K562 (cell line): ENCODE measurements at regions not wholly inside any gene's neighbourhood (a gene's known extent, or its start where the extent isn't known, plus 50 kb on each side); places are given as distances from the start of the nearest gene placed in this dataset.

Experiments used
- ATAC-seq: fragments of 200-7000 bp; cut with Tn5 transposase; 3 replicates; pipeline ENCODE4 v1.9.1; 2020; ENCODE audit warnings: moderate library complexity
- BruUV-seq: library from RNA; stranded (reverse); fragments of 400-500 nt; replicated peaks from 2 replicates; lab custom pipeline; 2021; lab: Mats Ljungman, UMichigan
- CTCF ChIA-PET: fragments of 300-600 bp; formaldehyde crosslinking; extraction: SDS; loops from one replicate; lab custom pipeline; 2021; ENCODE audit warnings: low intra/inter-chr PET ratio; lab: Yijun Ruan, JAX
- POLR2A ChIA-PET: fragments of 300-600, 350-650 bp; sonication (Branson Sonifier 250); formaldehyde crosslinking; extraction: SDS; loops from one replicate; lab custom pipeline; 2021; ENCODE audit warnings: antibody characterized with exemption, inconsistent platforms; lab: Yijun Ruan, JAX
- DNase-seq, 4 experiments: peaks; one replicate each; pipeline versions ENCODE4 v3.0.0 to v3.0.0-alpha.2; 2011 to 2018; ENCODE audit warnings: low spot score in 3 of 4, mixed read lengths in 3 of 4; ENCODE audit errors: extremely low read depth in 1 of 4
- FAIRE-seq: peaks from 2 replicates; lab custom pipeline; 2011; peaks lifted over from hg19 to GRCh38; lab: Jason Lieb, UNC
- H2AFZ ChIP-seq: 2 replicates; pipeline ENCODE4 v1.6.0; 2011; ENCODE audit warnings: low read depth, low read length, control low read depth, inconsistent platforms
- H3K27ac ChIP-seq: fragments of 200-600 bp; 3 replicates; pipeline ENCODE4 v1.8.0; 2011; ENCODE audit warnings: low read depth, mild to moderate bottlenecking, control low read depth, inconsistent platforms, low read length, moderate library complexity, mixed read lengths; ENCODE audit errors: extremely low read depth
- H3K27me3 ChIP-seq, 2 experiments: fragments of 300-600 bp in 1 of 2; 2 replicates in 1 of 2; 3 replicates in 1 of 2; pipeline versions ENCODE4 v1.6.0 to v1.8.0; 2011; ENCODE audit warnings: inconsistent platforms in 2 of 2, low read length in 2 of 2, mild to moderate bottlenecking in 1 of 2, mixed read lengths in 1 of 2, moderate library complexity in 1 of 2; ENCODE audit not compliant: control insufficient read depth in 2 of 2, insufficient read depth in 2 of 2
- H3K36me3 ChIP-seq: fragments of 300-600 bp; 3 replicates; pipeline ENCODE4 v1.8.0; 2011; ENCODE audit warnings: mild to moderate bottlenecking, low read length, inconsistent platforms; ENCODE audit not compliant: control insufficient read depth, insufficient read depth
- H3K4me1 ChIP-seq, 2 experiments: fragments of 200-600 bp in 1 of 2; replicated peaks in 1 of 2; 2 replicates in 1 of 2; 3 replicates in 1 of 2; pipeline versions ENCODE4 v1.5.1 to v1.8.0; 2011; ENCODE audit warnings: inconsistent platforms in 2 of 2, low read length in 2 of 2, mild to moderate bottlenecking in 1 of 2, mixed read lengths in 1 of 2, moderate library complexity in 1 of 2; ENCODE audit not compliant: control insufficient read depth in 2 of 2, insufficient read depth in 2 of 2
- H3K4me2 ChIP-seq: 2 replicates; pipeline ENCODE4 v1.6.1; 2011; ENCODE audit warnings: low read length, control low read depth, inconsistent platforms, mixed read lengths; ENCODE audit not compliant: insufficient read depth
- H3K4me3 ChIP-seq: fragments of 200-600 bp; sonication (generic), shearing (Covaris generic); 2 replicates; pipeline ENCODE4 v1.5.1; 2016; ENCODE audit warnings: control low read depth, inconsistent platforms
- H3K79me2 ChIP-seq: fragments of 200-600 bp; 3 replicates; pipeline ENCODE4 v1.8.0; 2011; ENCODE audit warnings: low read length, inconsistent platforms; ENCODE audit not compliant: control insufficient read depth, insufficient read depth
- H3K9ac ChIP-seq, 2 experiments: 2 replicates each; pipeline versions ENCODE4 v1.6.0 to v1.6.1; 2011; ENCODE audit warnings: low read depth in 2 of 2, low read length in 2 of 2, control low read depth in 1 of 2, inconsistent platforms in 1 of 2, mild to moderate bottlenecking in 1 of 2, mixed read lengths in 1 of 2; ENCODE audit not compliant: insufficient read depth in 1 of 2
- H3K9me1 ChIP-seq: one replicate; pipeline ENCODE4 v1.6.0; 2011; ENCODE audit warnings: inconsistent platforms, mild to moderate bottlenecking, low read length, moderate library complexity; ENCODE audit not compliant: control insufficient read depth, insufficient read depth
- H3K9me3 ChIP-seq: replicated peaks from 2 replicates; pipeline ENCODE4 v1.5.1; 2011; ENCODE audit warnings: low read depth, low read length, inconsistent platforms; ENCODE audit not compliant: control insufficient read depth, insufficient read depth
- H4K20me1 ChIP-seq: replicated peaks from 2 replicates; pipeline ENCODE4 v1.6.1; 2011; ENCODE audit warnings: low read length, inconsistent platforms, mixed read lengths; ENCODE audit not compliant: control insufficient read depth, insufficient read depth
- HEY1 ChIP-seq: fragments of 250-450 bp; sonication (Bioruptor Pico); IDR thresholded peaks from 2 replicates; pipeline ENCODE4 v1.5.0; 2020; ENCODE audit warnings: mild to moderate bottlenecking, moderate library complexity, borderline replicate concordance
- ZBTB7A ChIP-seq: IDR thresholded peaks from 2 replicates; pipeline ENCODE4 v1.6.1; 2011; ENCODE audit warnings: low read depth, mild to moderate bottlenecking, low read length, moderate library complexity, borderline replicate concordance; ENCODE audit not compliant: control insufficient read depth
- WGBS: fragments of 100-300 bp; shearing (Covaris generic); methylation state at CpG from one replicate; pipeline ENCODE4 v1.1.6; 2016; ENCODE audit warnings: low coverage, mixed read lengths; ENCODE audit not compliant: insufficient coverage; ENCODE audit errors: missing lambda C conversion rate; 5-methylcytosine and 5-hydroxymethylcytosine counted together
- in situ Hi-C: fragments of 300-500 bp; cut with MboI; formaldehyde crosslinking; loops from 4 replicates; pipeline ENCODE4 v1.15.0; 2018; ENCODE audit warnings: inconsistent platforms, mixed read lengths
- intact Hi-C: fragments of 100-400 bp; cut with micrococcal nuclease; formaldehyde crosslinking; loops from 2 replicates; pipeline ENCODE4 v1.14.2; 2022
- TF ChIP-seq, protein P1 (sequence below): fragments of 450-650 bp; IDR thresholded peaks from one replicate; pipeline ENCODE4 v1.6.1; 2018; ENCODE audit warnings: mild to moderate bottlenecking, moderate library complexity; ENCODE audit not compliant: partially characterized antibody
- TF ChIP-seq, protein P2 (sequence below), 2 experiments: fragments of 150-350 bp in 1 of 2; IDR thresholded peaks; 2 replicates each; pipeline ENCODE4 v1.6.1; 2012 to 2016; ENCODE audit warnings: low read depth in 2 of 2, low read length in 2 of 2, mild to moderate bottlenecking in 1 of 2, moderate library complexity in 1 of 2
- TF ChIP-seq, protein P3 (sequence below): fragments of 200-400 bp; formaldehyde crosslinking; IDR thresholded peaks from 2 replicates; pipeline ENCODE4 v1.6.1; 2017; ENCODE audit warnings: mild to moderate bottlenecking, low read depth, low read length, moderate library complexity

DNA sequence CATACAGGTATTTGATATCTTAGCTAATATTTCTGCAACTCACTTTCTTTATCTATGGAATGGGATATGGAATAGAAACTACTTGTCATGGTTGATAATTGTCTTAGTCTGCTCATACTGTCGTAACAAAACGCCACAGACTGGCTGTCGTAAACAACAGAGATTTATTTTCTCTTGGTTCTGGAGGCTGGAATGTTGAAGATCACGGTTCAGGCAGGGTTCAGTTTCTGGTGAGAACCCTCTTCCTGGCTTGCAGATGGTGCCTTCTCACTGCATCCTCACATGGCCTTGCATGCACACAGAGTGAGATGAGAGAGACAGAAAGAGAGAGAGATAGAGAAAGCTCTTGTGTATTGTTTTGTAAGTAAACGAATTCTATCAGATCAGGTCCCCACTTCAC, 332.7 kb upstream of the MAGI2 start (continued):
- TF ChIP-seq, protein P1, sequence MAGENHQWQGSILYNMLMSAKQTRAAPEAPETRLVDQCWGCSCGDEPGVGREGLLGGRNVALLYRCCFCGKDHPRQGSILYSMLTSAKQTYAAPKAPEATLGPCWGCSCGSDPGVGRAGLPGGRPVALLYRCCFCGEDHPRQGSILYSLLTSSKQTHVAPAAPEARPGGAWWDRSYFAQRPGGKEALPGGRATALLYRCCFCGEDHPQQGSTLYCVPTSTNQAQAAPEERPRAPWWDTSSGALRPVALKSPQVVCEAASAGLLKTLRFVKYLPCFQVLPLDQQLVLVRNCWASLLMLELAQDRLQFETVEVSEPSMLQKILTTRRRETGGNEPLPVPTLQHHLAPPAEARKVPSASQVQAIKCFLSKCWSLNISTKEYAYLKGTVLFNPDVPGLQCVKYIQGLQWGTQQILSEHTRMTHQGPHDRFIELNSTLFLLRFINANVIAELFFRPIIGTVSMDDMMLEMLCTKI = no peak
- TF ChIP-seq ZBTB7A = no peak
- TF ChIP-seq, all 486 proteins: peak for 0

DNA sequence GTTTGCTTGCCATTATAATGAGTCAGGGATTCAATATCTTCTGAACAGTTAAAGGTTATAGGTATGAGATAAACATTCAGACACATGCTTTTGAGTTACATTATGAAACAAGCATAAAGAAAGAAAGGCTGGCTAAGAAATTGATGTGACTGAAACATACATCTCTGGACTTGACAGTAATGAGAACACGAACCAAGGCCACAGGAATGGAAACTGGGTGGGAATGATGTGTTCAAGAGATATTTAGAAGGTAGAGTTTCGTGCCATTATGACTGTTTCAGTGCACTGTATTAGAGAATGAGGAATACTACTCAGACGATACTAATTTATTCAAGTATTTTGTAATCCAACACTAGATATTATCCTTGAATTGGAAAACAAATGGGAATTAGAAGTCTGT, 332.1 kb upstream of the MAGI2 start:
- Histone ChIP-seq H3K4me2 (no peak overlapping the region), H3K27me3 (no peaks in the 10 kb centered on the region), H4K20me1 (no peaks in the 10 kb centered on the region), H3K36me3 (no peaks in the 10 kb centered on the region), H3K27ac (no peak overlapping the region), H3K9me1 (no peaks in the 10 kb centered on the region), H3K4me3 (no peak overlapping the region), H3K9ac (no peak overlapping the region), H3K79me2 (no peaks in the 10 kb centered on the region), H3K9me3 (no peaks in the 10 kb centered on the region), H3K4me1 (no peaks in the 10 kb centered on the region), H2AFZ (no peak overlapping the region)
- no TSS peak for BruUV-seq
- intact Hi-C loops (no loop called here), in situ Hi-C loops (no loop called here)
- DNase-seq = no peak
- CTCF ChIA-PET = no interaction called here
- POLR2A ChIA-PET = no interaction called here
- FAIRE-seq = no peak
- ATAC-seq = no peak
- 0% methylated on average over 3 of the region's 3 CpGs for WGBS
- TF ChIP-seq, protein P2, sequence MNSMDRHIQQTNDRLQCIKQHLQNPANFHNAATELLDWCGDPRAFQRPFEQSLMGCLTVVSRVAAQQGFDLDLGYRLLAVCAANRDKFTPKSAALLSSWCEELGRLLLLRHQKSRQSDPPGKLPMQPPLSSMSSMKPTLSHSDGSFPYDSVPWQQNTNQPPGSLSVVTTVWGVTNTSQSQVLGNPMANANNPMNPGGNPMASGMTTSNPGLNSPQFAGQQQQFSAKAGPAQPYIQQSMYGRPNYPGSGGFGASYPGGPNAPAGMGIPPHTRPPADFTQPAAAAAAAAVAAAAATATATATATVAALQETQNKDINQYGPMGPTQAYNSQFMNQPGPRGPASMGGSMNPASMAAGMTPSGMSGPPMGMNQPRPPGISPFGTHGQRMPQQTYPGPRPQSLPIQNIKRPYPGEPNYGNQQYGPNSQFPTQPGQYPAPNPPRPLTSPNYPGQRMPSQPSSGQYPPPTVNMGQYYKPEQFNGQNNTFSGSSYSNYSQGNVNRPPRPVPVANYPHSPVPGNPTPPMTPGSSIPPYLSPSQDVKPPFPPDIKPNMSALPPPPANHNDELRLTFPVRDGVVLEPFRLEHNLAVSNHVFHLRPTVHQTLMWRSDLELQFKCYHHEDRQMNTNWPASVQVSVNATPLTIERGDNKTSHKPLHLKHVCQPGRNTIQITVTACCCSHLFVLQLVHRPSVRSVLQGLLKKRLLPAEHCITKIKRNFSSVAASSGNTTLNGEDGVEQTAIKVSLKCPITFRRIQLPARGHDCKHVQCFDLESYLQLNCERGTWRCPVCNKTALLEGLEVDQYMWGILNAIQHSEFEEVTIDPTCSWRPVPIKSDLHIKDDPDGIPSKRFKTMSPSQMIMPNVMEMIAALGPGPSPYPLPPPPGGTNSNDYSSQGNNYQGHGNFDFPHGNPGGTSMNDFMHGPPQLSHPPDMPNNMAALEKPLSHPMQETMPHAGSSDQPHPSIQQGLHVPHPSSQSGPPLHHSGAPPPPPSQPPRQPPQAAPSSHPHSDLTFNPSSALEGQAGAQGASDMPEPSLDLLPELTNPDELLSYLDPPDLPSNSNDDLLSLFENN (IDR thresholded peaks at IDR 0.05; ENCODE audit: low read depth in 2 of 2, low read length in 2 of 2) = no peak
- TF ChIP-seq, protein P3, sequence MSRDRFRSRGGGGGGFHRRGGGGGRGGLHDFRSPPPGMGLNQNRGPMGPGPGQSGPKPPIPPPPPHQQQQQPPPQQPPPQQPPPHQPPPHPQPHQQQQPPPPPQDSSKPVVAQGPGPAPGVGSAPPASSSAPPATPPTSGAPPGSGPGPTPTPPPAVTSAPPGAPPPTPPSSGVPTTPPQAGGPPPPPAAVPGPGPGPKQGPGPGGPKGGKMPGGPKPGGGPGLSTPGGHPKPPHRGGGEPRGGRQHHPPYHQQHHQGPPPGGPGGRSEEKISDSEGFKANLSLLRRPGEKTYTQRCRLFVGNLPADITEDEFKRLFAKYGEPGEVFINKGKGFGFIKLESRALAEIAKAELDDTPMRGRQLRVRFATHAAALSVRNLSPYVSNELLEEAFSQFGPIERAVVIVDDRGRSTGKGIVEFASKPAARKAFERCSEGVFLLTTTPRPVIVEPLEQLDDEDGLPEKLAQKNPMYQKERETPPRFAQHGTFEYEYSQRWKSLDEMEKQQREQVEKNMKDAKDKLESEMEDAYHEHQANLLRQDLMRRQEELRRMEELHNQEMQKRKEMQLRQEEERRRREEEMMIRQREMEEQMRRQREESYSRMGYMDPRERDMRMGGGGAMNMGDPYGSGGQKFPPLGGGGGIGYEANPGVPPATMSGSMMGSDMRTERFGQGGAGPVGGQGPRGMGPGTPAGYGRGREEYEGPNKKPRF = no peak
- no peak for TF ChIP-seq HEY1 (CRISPR knock-in tag)
